ENCODE measurements at regions not wholly inside any gene's neighbourhood (a gene's known extent, or its start where the extent isn't known, plus 50 kb on each side); places are given as distances from the start of the nearest gene placed in this dataset.

DNA sequence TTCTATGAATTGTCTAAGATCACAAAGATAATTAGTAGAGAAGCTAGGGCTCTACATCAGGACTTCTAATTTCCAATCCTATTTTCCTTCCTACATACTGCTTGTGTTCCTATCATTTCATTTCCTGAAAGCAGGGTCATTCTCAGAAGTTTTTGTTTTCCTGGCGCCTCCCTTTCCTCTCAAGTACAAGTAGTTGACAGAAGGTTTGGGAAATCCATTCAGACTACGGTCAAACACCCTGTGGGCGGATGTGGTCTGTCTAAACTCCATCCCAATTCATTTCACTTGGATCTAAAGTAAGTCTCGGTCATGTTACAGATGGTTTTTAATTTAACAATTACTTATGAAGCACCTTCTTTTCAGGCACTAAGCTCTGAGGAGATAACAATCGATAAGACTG is 221.4 kb downstream of the MTERF1 start:
- Mint-ChIP-seq H3K4me3 (ENCODE audit: unreplicated experiment) (no peak overlapping the region), H3K27me3 (ENCODE audit: unreplicated experiment) (peaks cover 2% of the 10 kb centered on the region), H3K36me3 (ENCODE audit: low read depth, unreplicated experiment) (no peaks in the 10 kb centered on the region), H3K27ac (ENCODE audit: unreplicated experiment) (no peak overlapping the region), H3K4me1 (ENCODE audit: unreplicated experiment) (no peaks in the 10 kb centered on the region), H3K9me3 (ENCODE audit: unreplicated experiment) (no peaks in the 10 kb centered on the region)
- TF ChIP-seq, protein P1, sequence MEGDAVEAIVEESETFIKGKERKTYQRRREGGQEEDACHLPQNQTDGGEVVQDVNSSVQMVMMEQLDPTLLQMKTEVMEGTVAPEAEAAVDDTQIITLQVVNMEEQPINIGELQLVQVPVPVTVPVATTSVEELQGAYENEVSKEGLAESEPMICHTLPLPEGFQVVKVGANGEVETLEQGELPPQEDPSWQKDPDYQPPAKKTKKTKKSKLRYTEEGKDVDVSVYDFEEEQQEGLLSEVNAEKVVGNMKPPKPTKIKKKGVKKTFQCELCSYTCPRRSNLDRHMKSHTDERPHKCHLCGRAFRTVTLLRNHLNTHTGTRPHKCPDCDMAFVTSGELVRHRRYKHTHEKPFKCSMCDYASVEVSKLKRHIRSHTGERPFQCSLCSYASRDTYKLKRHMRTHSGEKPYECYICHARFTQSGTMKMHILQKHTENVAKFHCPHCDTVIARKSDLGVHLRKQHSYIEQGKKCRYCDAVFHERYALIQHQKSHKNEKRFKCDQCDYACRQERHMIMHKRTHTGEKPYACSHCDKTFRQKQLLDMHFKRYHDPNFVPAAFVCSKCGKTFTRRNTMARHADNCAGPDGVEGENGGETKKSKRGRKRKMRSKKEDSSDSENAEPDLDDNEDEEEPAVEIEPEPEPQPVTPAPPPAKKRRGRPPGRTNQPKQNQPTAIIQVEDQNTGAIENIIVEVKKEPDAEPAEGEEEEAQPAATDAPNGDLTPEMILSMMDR (IDR thresholded peaks at IDR 0.05; ENCODE audit: unreplicated experiment), result no peak
- DNase-seq (ENCODE audit: low spot score), result no peak

DNA sequence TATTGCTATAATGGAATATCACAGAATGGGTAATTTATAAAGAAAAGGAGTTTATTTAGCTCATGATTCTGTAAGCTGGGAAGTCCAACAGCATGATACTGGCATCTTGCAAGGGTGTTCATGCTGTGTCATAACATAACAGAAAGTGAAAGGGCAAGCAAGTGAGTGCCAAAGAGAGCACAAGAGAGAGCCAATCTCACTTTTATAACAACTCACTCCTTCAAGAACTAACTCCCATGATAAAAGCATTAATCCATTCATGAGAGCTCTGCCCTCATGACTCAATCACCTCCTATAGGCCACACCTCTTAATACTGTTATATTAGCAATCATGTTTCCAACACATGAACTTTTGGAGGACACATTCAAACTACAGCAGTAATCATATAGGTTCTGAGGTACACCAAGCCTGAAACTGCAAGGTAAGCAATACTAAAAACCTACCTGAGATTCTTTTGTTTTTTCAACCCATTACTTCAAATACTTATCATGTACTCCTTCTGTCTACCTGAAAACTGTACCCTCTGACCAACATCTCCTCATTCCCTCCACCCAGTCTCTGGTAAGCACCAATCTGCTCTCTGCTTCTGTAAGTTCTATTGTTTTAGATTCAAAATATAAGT is 219.7 kb downstream of the MTERF1 start:
- H3K4me3 Mint-ChIP-seq (ENCODE audit: unreplicated experiment), result no peak overlapping the region
- H3K27ac Mint-ChIP-seq (ENCODE audit: unreplicated experiment), result no peak overlapping the region
- no peaks in the 10 kb centered on the region for H3K4me1 Mint-ChIP-seq (ENCODE audit: unreplicated experiment)
- DNase-seq (ENCODE audit: low spot score), result no peak
- H3K9me3 Mint-ChIP-seq (ENCODE audit: unreplicated experiment), result no peaks in the 10 kb centered on the region
- no peaks in the 10 kb centered on the region for H3K27me3 Mint-ChIP-seq (ENCODE audit: unreplicated experiment)
- TF ChIP-seq, protein P1 (IDR thresholded peaks at IDR 0.05; ENCODE audit: unreplicated experiment), result no peak
- H3K36me3 Mint-ChIP-seq (ENCODE audit: low read depth, unreplicated experiment), result no peaks in the 10 kb centered on the region

DNA sequence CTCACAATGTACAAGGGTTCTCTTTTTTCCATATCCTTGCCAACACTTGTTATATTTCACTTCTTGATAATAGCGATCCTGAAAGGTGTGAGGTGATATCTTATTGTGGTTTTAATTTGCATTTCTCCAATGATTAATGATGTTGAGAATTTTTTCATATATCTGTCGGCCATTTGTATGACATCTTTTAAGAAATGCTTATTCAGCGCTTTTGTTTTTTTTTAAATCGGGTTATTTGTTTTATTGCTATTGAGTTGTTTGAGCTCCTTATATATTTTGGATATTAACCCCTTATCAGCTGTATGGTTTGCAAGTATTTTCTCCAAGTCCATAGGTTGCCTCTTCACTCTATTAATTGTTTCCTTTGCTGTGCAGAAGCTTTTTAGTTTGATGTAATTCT is 218.8 kb downstream of the MTERF1 start:
- H3K4me3 Mint-ChIP-seq (ENCODE audit: unreplicated experiment), result no peak overlapping the region
- no peak for DNase-seq (ENCODE audit: low spot score)
- no peaks in the 10 kb centered on the region for H3K36me3 Mint-ChIP-seq (ENCODE audit: low read depth, unreplicated experiment)
- no peak overlapping the region for H3K27ac Mint-ChIP-seq (ENCODE audit: unreplicated experiment)
- TF ChIP-seq, protein P1 (IDR thresholded peaks at IDR 0.05; ENCODE audit: unreplicated experiment), result no peak
- H3K9me3 Mint-ChIP-seq (ENCODE audit: unreplicated experiment), result no peaks in the 10 kb centered on the region
- no peaks in the 10 kb centered on the region for H3K27me3 Mint-ChIP-seq (ENCODE audit: unreplicated experiment)
- H3K4me1 Mint-ChIP-seq (ENCODE audit: unreplicated experiment), result no peaks in the 10 kb centered on the region

DNA sequence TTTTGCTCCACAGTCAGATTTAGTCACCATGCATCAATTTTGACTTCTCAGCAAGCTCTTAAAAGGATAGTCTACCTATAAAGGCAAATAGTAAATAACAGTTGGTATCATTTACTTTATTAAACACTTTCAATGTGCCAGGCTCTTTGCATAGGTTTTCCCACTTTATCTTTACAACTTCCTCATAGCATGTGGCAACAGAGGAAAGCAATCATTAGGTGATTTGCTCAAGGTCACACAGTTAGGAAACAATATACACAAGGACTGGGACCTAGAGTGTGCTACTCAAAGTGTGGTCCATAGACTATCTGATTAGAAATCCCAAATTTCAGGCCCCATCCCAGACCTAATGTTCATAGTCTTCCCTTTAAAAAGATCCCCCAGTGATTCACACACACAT is 212.3 kb downstream of the MTERF1 start:
- no peak for DNase-seq (ENCODE audit: low spot score)
- Mint-ChIP-seq H3K4me3 (ENCODE audit: unreplicated experiment) (no peak overlapping the region), H3K36me3 (ENCODE audit: low read depth, unreplicated experiment) (no peaks in the 10 kb centered on the region), H3K4me1 (ENCODE audit: unreplicated experiment) (no peaks in the 10 kb centered on the region), H3K27me3 (ENCODE audit: unreplicated experiment) (no peaks in the 10 kb centered on the region), H3K27ac (ENCODE audit: unreplicated experiment) (no peak overlapping the region), H3K9me3 (ENCODE audit: unreplicated experiment) (no peaks in the 10 kb centered on the region)
- TF ChIP-seq, protein P1 (IDR thresholded peaks at IDR 0.05; ENCODE audit: unreplicated experiment), result no peak

DNA sequence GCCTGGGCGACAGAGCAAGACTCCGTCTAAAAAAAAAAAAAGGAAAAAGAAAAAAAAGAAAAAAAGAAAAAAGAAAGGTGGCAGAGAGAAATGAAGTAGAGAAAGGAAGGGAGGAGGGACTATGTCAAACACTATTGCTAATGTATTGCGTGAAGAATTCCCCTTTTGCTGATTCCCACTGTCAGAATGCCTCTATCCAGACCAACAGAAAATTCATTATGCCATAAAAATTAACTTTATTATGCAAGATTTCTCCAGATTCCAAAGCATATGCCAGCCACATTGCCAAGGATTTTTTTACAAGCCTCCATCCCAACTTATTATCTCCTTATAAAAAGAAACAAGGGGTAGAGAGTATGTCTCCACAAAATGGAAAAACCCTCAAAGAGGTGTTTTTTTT is 209.3 kb downstream of the MTERF1 start:
- H3K36me3 Mint-ChIP-seq (ENCODE audit: low read depth, unreplicated experiment), result no peaks in the 10 kb centered on the region
- H3K27me3 Mint-ChIP-seq (ENCODE audit: unreplicated experiment), result no peaks in the 10 kb centered on the region
- H3K27ac Mint-ChIP-seq (ENCODE audit: unreplicated experiment), result no peak overlapping the region
- no peaks in the 10 kb centered on the region for H3K9me3 Mint-ChIP-seq (ENCODE audit: unreplicated experiment)
- no peaks in the 10 kb centered on the region for H3K4me1 Mint-ChIP-seq (ENCODE audit: unreplicated experiment)
- no peak for DNase-seq (ENCODE audit: low spot score)
- no peak overlapping the region for H3K4me3 Mint-ChIP-seq (ENCODE audit: unreplicated experiment)
- TF ChIP-seq, protein P1 (IDR thresholded peaks at IDR 0.05; ENCODE audit: unreplicated experiment), result no peak
